GM13977 (cell line): ENCODE measurements at regions not wholly inside any gene's neighbourhood (a gene's known extent, or its start where the extent isn't known, plus 50 kb on each side); places are given as distances from the start of the nearest gene placed in this dataset.

Source experiments
- DNase-seq: peaks from one replicate; pipeline ENCODE4 v3.0.0; 2012; ENCODE audit warnings: low spot score
- in situ Hi-C: fragments of 300-500 bp; cut with MboI; formaldehyde crosslinking; loops from one replicate; pipeline ENCODE4 v1.12.0; 2022; ENCODE audit warnings: low sequenced_read_pairs, low pct_unique_long_range_greater_than_20kb, mixed read lengths, inconsistent platforms; ENCODE audit not compliant: unreplicated experiment
- TF ChIP-seq, protein P1 (sequence below): IDR thresholded peaks from 2 replicates; pipeline ENCODE4 v1.5.1; 2012; ENCODE audit warnings: mild to moderate bottlenecking, control low read depth; ENCODE audit not compliant: insufficient read depth; ENCODE audit errors: extremely low read depth, missing control alignments

DNA sequence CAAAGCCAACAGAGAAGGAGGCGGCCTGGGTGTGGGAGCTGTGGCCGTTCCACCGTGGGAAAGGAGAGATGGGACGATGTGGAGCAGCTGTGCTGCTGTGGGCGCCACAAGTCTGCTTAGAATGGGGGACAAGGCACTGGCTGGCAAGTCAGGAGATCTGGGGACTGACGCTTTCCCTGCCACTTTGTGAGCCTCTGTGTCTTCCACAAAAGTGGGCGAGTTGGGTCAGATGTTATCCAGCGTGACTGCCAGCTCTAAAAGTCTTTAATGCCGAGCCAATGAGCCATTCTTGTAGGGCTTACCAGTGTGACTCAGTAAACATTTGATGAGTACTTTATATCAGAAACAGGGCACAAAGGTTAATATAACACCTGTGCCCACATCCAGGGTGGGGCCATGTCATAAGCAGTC lies 113.6 kb upstream of the MGAT5 start:
- TF ChIP-seq, protein P1, sequence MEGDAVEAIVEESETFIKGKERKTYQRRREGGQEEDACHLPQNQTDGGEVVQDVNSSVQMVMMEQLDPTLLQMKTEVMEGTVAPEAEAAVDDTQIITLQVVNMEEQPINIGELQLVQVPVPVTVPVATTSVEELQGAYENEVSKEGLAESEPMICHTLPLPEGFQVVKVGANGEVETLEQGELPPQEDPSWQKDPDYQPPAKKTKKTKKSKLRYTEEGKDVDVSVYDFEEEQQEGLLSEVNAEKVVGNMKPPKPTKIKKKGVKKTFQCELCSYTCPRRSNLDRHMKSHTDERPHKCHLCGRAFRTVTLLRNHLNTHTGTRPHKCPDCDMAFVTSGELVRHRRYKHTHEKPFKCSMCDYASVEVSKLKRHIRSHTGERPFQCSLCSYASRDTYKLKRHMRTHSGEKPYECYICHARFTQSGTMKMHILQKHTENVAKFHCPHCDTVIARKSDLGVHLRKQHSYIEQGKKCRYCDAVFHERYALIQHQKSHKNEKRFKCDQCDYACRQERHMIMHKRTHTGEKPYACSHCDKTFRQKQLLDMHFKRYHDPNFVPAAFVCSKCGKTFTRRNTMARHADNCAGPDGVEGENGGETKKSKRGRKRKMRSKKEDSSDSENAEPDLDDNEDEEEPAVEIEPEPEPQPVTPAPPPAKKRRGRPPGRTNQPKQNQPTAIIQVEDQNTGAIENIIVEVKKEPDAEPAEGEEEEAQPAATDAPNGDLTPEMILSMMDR = no peak
- in situ Hi-C loops = no loop called here
- no peak for DNase-seq

GRCh38 chr2:134141598-134142340 lies 112.1 kb upstream of the MGAT5 start:
- TF ChIP-seq, protein P1 = no peak
- no peak for DNase-seq
- in situ Hi-C loops = no loop called here

- TF ChIP-seq, protein P1 = no peak
- no peak for DNase-seq
- in situ Hi-C loops = no loop called here
Measured at GRCh38 chr2:134142341-134142738, 111.5 kb upstream of the MGAT5 start.

GRCh38 chr2:134142903-134143302 lies 111.0 kb upstream of the MGAT5 start:
- no peak for DNase-seq
- TF ChIP-seq, protein P1 = no peak
- in situ Hi-C loops = no loop called here

DNA sequence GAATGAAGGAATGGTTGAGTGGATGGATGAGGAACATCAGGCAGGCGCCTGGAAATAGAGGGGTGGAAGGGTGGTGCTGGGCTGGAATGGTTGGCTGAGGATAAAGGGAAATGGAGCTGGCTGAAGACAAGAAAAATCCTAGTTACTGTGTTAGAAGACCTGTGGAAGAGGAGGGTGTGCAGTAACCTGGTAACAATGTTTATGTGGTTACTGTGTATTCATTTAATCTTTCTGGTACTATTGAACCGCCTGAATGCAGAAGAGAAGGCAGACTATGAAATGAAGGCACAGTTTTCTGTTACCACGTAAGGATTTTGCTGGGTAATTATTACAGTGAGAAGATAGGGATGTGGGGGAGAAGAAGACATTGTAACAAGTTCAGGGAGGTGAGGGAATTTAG lies 110.3 kb upstream of the MGAT5 start:
- no peak for DNase-seq
- in situ Hi-C loops = no loop called here
- TF ChIP-seq, protein P1 = no peak

- DNase-seq = no peak
- TF ChIP-seq, protein P1 = no peak
- in situ Hi-C loops = no loop called here
Measured at GRCh38 chr2:134144081-134144596, 109.7 kb upstream of the MGAT5 start.

DNA sequence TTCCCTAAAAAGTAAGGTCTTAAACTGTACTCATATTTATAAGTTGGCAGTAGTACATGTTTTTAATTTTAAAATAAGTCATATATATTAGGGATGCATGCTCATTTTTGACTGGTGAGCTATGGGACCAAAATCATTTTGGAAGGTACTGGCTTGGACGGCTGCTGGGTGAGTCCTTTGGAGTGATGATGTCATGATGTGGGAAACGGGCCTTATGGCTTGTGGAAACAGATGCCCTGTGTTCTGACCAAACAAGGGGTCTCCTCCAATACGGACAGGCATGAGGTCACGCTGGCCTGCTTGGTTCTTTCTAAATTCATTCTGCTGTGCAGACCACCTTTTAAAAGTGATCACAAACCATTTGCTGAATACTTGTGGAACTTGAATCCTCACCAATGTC lies 109.2 kb upstream of the MGAT5 start:
- no peak for DNase-seq
- in situ Hi-C loops = no loop called here
- TF ChIP-seq, protein P1 = no peak
